Lower leg skin (tissue), 3 donors: ENCODE measurements at regions not wholly inside any gene's neighbourhood (a gene's known extent, or its start where the extent isn't known, plus 50 kb on each side); places are given as distances from the start of the nearest gene placed in this dataset.
A peak's percentile ranks its signal among the peaks of the same experiment; 100 is the strongest.
"Not testable (repeated sequence)": the region's sequence is repeated elsewhere in the genome, so short reads cannot be mapped to it uniquely, and the experiment has no call there.

ENCODE experiments used
- DNase-seq, 2 donors: peaks; one replicate each; pipeline ENCODE4 v3.0.0-alpha.2; 2019; ENCODE audit warnings: low spot score in 2 of 2
- H3K4me3 ChIP-seq: fragments of 200-600 bp; sonication (generic); 2 replicates; pipeline ENCODE4 v1.5.1; 2017; ENCODE audit warnings: mild to moderate bottlenecking, low read depth; ENCODE audit not compliant: poor library complexity, severe bottlenecking
- WGBS, 2 donors: methylation state at CpG; one replicate each; pipeline ENCODE4 v1.1.5; 2018; 5-methylcytosine and 5-hydroxymethylcytosine counted together
- intact Hi-C: fragments of 100-400 bp; cut with DNase I; formaldehyde crosslinking; loops from one replicate; pipeline ENCODE4 v1.15.0; 2023; ENCODE audit warnings: low total_unique reads

DNA sequence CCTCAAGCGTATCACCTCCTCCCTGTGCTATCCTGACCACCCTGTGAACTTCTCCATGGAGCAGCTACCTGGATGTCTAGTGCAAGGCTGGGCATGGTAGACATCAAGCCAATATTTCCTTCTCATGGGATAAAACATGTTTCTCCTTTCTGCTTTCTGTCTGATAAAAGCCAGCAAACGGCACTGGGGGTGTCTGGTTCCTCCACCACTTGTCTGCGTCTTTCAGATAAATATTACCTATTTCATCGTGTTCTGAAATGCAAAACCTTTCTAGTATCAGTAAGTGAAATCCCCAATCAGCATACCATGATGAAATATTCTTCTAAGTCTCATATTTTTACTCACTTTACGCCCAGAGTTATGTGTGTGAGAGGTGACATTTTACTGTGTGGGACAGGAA, 340.2 kb downstream of the BCL2L11 start:
- WGBS, 2 donors: 94 to 99% methylated on average over 5 of the region's 5 CpGs
- peak in 1 of 2 donors; percentile 43 for DNase-seq
- H3K4me3 ChIP-seq, intact Hi-C loops: not testable (repeated sequence)

DNA sequence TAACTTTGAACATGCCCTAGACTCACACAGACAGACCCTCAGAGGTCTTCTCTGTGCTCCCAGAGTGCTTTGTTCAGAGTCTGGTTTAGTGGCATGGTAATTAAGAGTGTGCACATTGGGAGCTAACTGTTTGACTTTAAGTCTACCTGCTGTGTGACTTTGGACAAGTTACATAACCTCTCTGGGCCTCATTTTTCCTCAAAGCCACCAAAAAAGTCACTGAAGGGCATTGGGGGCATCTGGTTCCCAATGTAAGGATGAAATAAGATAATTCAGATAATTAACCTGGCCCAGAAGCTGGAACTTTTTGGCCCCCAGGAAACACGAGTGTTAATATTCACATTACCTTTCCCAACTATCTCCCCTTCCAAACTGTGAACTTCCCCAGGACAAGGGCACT, 341.1 kb downstream of the BCL2L11 start:
- DNase-seq, intact Hi-C loops, H3K4me3 ChIP-seq: not testable (repeated sequence)
- 95 to 96% methylated on average over 1 of the region's 1 CpG for WGBS, 2 donors

DNA sequence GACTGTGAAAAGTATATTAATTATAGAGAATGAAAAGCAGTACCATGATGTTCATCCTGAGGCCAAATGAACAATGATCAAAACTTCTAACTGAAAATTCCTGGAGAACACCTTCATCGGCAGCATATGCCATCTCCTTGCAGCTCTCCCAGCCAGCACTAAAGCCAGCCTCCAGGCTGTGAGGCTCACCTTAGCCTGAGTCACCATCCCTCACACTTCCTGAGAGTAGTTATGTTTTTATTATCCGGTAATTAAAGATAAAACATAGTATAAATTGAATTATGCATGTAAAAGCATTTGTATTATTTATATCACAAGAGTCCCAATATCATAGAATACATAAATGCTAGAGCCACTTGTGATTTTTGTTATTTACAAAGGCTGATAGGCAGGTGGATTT, 341.9 kb downstream of the BCL2L11 start:
- H3K4me3 ChIP-seq, intact Hi-C loops: not testable (repeated sequence)
- peak in 1 of 2 donors; percentile 20 for DNase-seq
- 51 to 58% methylated on average over 2 of the region's 2 CpGs for WGBS, 2 donors

DNA sequence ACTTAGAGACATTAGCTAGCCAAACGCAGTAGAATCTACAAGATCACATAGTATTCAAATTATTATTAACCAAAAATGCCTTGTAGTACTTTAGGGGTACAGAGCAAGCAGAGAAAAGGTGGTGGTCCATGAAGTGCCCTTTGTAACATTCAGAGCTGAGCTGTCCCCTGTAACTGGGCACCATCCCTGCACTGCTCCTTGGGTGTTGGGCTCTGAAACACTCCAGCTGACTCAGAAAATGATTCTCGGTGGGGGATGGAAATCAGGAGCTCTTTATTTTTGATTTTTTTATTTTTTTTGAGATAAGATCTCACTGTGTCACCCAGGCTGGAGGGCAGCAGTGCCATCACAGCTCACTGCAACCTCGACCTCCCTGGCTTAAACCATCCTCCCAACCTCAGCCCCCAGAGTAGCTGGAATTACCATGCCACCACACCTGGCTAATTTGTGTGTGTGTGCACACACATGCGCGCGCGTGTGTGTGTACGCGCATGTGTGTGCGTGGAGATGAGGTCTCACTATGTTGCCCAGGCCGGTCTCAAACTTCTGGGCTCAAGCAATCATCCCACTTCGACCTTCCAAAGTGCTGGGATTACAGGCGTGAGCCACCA, 342.6 kb downstream of the BCL2L11 start:
- peak in 1 of 2 donors; percentile 70 for DNase-seq
- H3K4me3 ChIP-seq, intact Hi-C loops: not testable (repeated sequence)
- WGBS, 2 donors: 86 to 94% methylated on average over 10 to 11 of the region's 13 CpGs

DNA sequence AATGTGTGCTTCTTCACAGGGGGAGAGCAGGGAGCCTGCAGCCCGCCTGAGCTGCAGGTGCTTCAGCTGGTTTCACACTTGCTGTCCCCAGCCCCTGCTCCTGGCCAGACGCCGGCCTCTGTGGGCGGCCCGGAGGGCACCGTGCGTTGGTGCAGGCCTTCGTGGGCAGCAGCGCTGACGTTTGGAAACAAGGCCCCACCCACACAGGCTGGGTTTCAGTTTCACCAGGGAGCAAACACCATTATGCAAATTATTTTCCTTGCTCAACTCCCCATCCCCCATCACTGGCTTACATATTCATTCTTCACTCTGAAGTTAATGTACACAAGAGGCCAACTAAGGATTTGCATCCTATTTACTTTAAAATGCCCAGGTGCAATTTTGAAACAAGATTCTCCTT, 343.2 kb downstream of the BCL2L11 start:
- H3K4me3 ChIP-seq, intact Hi-C loops, DNase-seq: not testable (repeated sequence)
- WGBS, 2 donors: no CpG with 5 or more reads among the region's 10 CpGs

DNA sequence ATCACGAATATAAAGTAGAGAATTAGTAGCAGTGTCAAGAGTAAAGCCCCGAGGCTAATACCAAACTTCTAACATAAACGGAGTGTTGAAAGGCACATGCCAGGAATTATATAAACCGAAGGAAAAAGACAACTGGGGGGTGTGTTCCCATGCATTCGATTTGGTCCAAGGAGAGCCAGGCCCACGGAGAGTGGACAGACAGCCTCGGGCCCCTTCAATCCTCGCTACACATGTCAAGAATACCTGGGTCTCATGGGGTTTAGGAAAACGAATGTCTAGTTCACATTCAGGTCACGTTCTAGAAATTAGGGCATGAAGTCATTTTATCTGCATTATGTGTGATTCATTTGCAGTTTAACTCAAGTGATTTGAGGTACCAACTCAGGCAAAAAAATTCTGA, 343.7 kb downstream of the BCL2L11 start:
- peak in 1 of 2 donors; percentile 74 for DNase-seq
- 20 to 21% methylated on average over 7 to 9 of the region's 10 CpGs for WGBS, 2 donors
- H3K4me3 ChIP-seq, intact Hi-C loops: not testable (repeated sequence)

DNA sequence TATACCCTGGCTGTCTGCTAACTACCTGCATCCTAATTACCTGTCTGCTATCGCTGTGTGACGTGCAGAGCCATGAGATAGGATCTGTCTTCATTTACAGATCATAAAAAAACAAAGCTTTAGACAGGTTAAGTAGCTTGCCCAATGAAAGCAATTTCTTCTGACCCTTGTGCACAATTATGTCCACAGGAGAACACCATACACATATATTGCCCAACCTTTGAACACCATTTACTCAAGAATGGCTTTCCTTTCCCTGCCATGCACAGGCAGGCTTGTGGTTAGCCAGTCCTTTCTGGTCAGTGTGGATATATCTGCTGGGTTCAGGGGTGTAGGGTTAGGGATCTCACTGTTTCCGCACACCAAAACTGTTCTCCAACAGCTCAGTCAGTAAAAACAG, 344.8 kb downstream of the BCL2L11 start:
- DNase-seq, intact Hi-C loops, H3K4me3 ChIP-seq: not testable (repeated sequence)
- WGBS, 2 donors: 91 to 98% methylated on average over 3 of the region's 3 CpGs

DNA sequence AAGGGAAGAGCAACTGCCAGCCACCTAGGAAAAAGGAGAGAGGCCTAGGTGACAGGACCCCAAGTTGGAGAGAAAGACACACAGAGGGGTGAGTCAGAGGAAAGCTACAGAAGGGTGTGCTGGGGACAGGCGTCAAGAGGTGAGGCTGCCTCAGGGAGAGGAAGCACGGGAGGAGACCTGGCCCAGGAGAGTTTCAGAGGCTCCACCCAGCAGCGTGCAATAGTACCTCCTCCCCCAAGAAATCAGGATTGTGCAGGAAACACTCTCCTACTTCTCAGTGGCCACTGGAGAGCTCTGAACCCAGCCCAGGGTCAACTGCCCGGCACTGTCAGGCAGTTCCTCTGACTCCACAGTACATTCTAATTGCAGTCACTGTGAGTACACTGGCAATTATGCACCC, 346.0 kb downstream of the BCL2L11 start:
- WGBS, 2 donors: 36 to 48% methylated on average over 4 of the region's 4 CpGs
- H3K4me3 ChIP-seq, intact Hi-C loops: not testable (repeated sequence)
- DNase-seq: peak in 1 of 2 donors; percentile 34

DNA sequence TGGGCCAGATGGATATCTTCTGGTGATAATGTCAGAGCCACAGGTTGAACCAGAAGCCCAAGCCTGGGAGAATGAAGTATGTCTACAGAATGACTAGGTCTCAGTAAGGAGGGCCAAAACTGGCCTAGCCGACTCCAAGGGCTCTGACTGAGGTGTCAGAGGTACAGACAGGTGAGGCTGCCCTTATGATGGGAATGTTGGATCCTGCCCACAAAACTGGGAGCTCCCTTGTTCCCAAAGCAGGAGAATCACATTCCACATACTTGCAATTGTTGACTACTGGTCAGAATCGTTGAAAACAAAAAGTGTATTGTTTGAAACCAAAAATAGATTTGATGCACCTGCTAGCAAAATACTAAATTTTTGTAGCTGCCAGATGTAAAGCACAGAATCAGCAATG, 350.2 kb downstream of the BCL2L11 start:
- H3K4me3 ChIP-seq, intact Hi-C loops: not testable (repeated sequence)
- 46% methylated on average over 2 of the region's 2 CpGs; no CpG with 5 or more reads in 1 of the 2 donors for WGBS, 2 donors
- peak in 1 of 2 donors; percentile 9 for DNase-seq

DNA sequence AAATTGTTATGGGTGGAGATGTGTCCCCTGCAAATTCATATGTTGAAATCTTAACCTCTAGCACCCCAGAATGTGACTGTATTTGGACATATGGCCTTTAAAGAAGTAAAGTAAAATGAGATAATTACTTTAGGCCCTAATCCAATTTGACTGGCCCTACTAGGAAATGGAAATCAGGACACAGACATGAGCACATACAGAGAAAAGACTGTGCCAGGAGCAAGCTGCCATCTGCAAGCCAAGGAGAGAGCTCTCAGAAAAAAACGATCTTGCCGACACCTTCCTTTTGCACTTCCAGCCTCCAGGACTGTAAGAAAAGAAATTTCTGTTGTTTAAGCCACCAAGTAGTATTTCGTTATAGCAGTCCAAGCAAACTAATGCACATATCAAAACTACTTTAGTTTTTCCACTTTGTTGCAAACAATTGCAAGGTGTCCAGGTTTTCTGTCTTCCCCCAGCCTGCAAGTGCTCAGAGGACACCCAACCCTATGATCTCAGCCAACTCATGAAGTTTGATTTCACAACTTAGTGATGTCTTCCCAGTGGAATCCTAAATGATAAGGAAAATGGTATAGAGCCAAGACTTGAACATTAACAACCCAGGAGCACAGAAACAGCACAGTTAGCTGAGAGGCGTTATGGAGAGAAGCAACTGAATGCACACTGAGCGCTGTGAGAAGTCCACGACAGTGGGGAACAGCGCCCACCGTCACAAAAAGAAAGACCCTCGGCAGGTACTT, 351.2 kb downstream of the BCL2L11 start:
- DNase-seq: peak in 1 of 2 donors; percentile 7
- intact Hi-C loops, H3K4me3 ChIP-seq: not testable (repeated sequence)
- WGBS, 2 donors: 70 to 73% methylated on average over 3 of the region's 9 CpGs

DNA sequence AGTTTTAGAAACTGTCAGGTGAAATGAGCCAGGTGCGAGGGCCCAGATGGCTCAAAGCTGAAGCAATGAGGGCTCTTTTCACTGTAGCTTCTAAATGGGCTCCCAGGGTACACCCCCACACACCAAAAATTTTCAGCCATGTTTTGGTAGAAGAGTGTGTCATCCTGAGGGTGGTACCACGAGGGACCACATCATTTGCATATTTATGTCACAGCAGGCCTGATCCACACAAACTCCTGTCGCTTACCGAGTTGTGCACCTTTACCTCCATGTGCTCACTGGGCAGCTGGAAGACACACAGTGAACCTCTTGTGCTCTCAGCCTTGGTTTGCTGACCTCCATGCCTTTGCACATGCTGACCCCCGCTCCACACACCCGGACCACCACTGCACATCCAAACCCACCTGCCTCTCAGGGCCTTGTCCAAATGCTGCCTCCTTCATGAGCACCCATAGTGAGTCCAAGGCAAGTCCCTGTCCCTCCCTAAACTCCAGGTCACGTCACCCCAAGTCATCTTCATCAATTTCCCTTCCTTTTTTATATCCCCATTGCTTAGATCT, 352.2 kb downstream of the BCL2L11 start:
- H3K4me3 ChIP-seq, intact Hi-C loops: not testable (repeated sequence)
- WGBS, 2 donors: 89 to 91% methylated on average over 7 of the region's 7 CpGs
- peak in 1 of 2 donors; percentile 75 for DNase-seq

DNA sequence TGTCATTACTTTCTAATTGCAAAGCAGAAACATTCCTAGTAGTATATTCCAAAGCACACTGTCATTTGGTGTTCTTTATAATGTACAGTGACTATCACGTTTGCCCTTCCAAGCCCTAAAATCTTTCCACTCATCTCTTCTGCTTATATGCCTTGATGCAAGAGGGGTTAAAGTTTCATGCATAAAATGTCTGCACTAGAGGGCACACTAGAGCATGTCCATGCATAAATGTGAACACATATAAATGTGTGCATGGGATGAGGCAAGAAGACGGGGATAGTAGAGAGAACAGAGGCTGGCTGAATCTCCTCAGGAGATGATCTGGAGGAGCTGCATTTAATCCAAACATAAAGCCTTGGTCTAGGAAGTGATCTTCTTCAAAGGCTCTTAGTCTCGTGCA, 352.8 kb downstream of the BCL2L11 start:
- intact Hi-C loops, H3K4me3 ChIP-seq, DNase-seq: not testable (repeated sequence)
- WGBS, 2 donors: 28 to 31% methylated on average over 2 to 3 of the region's 3 CpGs

DNA sequence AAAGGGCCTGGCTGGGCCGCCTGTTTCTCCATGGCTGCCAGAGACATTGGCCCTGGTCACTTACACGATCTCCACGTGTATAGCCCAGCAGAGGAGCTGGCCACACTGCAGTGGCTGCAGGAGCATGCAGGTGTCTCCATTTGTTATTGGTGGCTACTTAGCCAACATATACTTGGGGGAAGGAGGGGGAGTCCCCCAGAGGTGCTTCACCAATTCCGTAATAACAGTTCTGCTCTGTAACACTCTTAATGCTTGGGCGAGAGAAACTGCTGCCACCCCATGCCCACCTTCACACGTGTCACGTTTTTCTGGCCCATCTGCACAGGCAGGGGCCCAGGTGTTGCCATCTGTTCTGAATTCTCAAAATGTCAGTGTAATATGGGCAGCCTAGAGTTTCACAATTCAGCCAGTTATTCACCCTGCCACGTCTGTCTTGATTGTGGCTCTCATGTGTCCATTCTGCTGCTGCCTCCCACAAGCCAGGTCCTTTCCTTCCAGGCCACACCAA, 353.5 kb downstream of the BCL2L11 start:
- intact Hi-C loops, H3K4me3 ChIP-seq: not testable (repeated sequence)
- peak in 1 of 2 donors; percentile 48 for DNase-seq
- 91 to 96% methylated on average over 3 to 7 of the region's 8 CpGs for WGBS, 2 donors

DNA sequence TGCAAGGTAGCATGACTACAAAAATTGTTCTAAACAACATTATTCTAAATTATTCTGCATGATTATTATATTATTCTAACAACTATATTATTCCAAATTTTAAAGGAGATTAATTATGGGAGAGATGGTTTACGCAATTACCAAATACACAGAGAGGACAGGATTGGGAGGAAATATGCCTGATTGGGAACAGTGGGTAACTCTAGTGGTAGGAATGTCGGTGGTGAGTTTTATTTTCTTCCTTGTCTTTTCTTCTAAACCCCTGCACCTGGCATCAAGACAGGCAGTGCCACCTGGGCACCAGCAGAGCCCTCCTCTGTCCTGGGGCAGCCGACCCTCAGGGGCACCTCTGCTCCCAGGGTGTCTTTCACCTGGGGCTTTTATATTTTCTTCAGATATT, 357.6 kb downstream of the BCL2L11 start:
- WGBS, 2 donors: 82 to 87% methylated on average over 2 to 3 of the region's 3 CpGs
- DNase-seq, H3K4me3 ChIP-seq, intact Hi-C loops: not testable (repeated sequence)

DNA sequence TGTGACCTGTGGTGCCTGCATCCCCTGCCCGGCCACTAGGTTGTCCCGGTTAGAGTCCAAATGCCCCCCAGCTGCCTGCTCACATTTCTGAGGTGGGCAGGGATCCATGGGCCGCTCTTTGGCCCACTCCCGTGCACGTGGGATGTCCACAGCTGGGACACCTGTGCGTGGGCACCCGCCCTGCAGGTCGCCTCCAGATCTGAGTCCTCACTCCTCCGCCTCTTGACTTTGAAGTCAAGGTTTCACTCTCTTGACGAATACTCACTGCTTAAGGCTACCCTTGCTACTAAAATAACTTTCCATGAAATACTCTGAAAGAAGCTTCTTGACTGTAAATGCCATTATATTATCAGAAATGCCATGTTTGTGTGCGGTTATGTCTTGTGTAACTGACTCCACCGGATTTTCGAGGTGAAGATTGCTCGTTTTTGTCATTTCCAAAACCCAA, 358.2 kb downstream of the BCL2L11 start:
- H3K4me3 ChIP-seq, intact Hi-C loops: not testable (repeated sequence)
- DNase-seq: peak in 1 of 2 donors; percentile 52
- 65 to 71% methylated on average over 14 of the region's 14 CpGs for WGBS, 2 donors
